ENCODE measurements at regions not wholly inside any gene's neighbourhood (a gene's known extent, or its start where the extent isn't known, plus 50 kb on each side); places are given as distances from the start of the nearest gene placed in this dataset.

DNA sequence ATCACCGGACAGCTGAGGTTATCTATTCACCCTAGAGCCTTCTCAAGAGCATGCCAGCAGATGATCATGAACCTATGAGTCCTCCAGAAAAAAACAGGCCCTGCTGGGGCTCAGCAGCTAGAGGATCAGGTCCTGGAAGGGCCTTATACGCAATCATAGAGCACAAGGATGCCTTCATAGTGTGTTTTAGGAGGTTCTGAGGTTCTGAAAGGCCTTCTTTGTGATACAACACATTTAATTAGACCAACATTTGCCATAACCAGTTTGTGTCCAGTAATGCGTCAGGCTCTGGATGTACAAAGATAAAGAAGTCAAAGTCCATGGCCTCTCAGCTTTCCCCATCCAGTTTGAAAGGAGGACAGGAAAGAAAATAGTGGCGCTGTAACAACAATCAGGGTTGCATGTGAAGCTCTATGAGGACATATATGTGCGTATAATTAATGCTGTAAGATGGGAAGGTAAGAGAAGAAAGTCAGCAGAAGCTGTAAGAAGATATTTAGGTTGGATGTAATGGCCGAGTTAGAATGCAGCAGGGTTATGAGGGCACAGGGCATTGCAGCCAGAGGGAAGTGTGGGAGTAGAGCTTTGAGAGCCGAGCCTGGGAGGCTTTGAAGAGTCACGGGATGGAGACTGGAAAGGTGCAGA lies 302.6 kb upstream of the TBL1XR1 start:
- ChIA-PET CTCF (no interaction called here), POLR2A (no interaction called here)

GRCh38 chr3:177510693-177511216 lies 313.5 kb upstream of the TBL1XR1 start:
- Histone ChIP-seq H3K4me3 (ENCODE audit: low read depth, low read length) (no peak overlapping the region), H3K36me3 (ENCODE audit: control insufficient read depth, insufficient read depth, low read length) (no peaks in the 10 kb centered on the region), H3K4me1 (peaks cover 6% of the 10 kb centered on the region; the same call in 1 of the 2 replicates), H3K27me3 (replicated peaks; ENCODE audit: control insufficient read depth, insufficient read depth, low read length) (no peaks in the 10 kb centered on the region), H3K9me3 (no peaks in the 10 kb centered on the region)
- H3K36me3 Mint-ChIP-seq (ENCODE audit: insufficient read depth, unreplicated experiment) = no peaks in the 10 kb centered on the region
- intact Hi-C loops (cut with micrococcal nuclease; ENCODE audit: unreplicated experiment) = no loop called here
- ChIA-PET POLR2A (no interaction called here), CTCF (no interaction called here)
- H3K4me1 Mint-ChIP-seq (ENCODE audit: low read depth, unreplicated experiment) = peaks cover 7% of the 10 kb centered on the region
- DNase-seq = no peak
- no peak for TF ChIP-seq CTCF (IDR thresholded peaks at IDR 0.05; ENCODE audit: insufficient read depth in 1 of 2, low read depth in 1 of 2, low read length in 1 of 2, severe bottlenecking in 1 of 2, unreplicated experiment in 1 of 2)
- BruUV-seq (replicated peaks) = no TSS peak
- H3K27ac Mint-ChIP-seq (ENCODE audit: unreplicated experiment) = no peak overlapping the region
- peaks cover 18% of the 10 kb centered on the region for H3K9me3 Mint-ChIP-seq (ENCODE audit: unreplicated experiment)
- no peak overlapping the region for H3K4me3 Mint-ChIP-seq (ENCODE audit: unreplicated experiment)
- H3K27me3 Mint-ChIP-seq (ENCODE audit: insufficient read depth, unreplicated experiment) = no peaks in the 10 kb centered on the region

More for the DNA sequence above, 302.6 kb upstream of the TBL1XR1 start:
- H3K36me3 Mint-ChIP-seq (ENCODE audit: insufficient read depth, unreplicated experiment) = no peaks in the 10 kb centered on the region
- H3K27me3 Mint-ChIP-seq (ENCODE audit: insufficient read depth, unreplicated experiment) = no peaks in the 10 kb centered on the region
- intact Hi-C loops (cut with micrococcal nuclease; ENCODE audit: unreplicated experiment) = no loop called here
- H3K4me3 ChIP-seq (ENCODE audit: low read depth, low read length) = no peak overlapping the region
- H3K4me3 Mint-ChIP-seq (ENCODE audit: unreplicated experiment) = no peak overlapping the region
- H3K9me3 ChIP-seq = no peaks in the 10 kb centered on the region
- DNase-seq = no peak
- no peaks in the 10 kb centered on the region for H3K27me3 ChIP-seq (replicated peaks; ENCODE audit: control insufficient read depth, insufficient read depth, low read length)
- H3K36me3 ChIP-seq (ENCODE audit: control insufficient read depth, insufficient read depth, low read length) = no peaks in the 10 kb centered on the region
- BruUV-seq (replicated peaks) = no TSS peak
- H3K27ac Mint-ChIP-seq (ENCODE audit: unreplicated experiment) = peak overlapping the region; percentile 28
- peaks cover 7% of the 10 kb centered on the region for H3K4me1 Mint-ChIP-seq (ENCODE audit: low read depth, unreplicated experiment)
- H3K4me1 ChIP-seq = peaks cover 8% of the 10 kb centered on the region
- peaks cover 9% of the 10 kb centered on the region for H3K9me3 Mint-ChIP-seq (ENCODE audit: unreplicated experiment)
- no peak for TF ChIP-seq CTCF (IDR thresholded peaks at IDR 0.05; ENCODE audit: insufficient read depth in 1 of 2, low read depth in 1 of 2, low read length in 1 of 2, severe bottlenecking in 1 of 2, unreplicated experiment in 1 of 2)

GRCh38 chr3:177512945-177513814 lies 315.9 kb upstream of the TBL1XR1 start:
- Mint-ChIP-seq H3K4me3 (ENCODE audit: unreplicated experiment) (no peak overlapping the region), H3K36me3 (ENCODE audit: insufficient read depth, unreplicated experiment) (no peaks in the 10 kb centered on the region), H3K4me1 (ENCODE audit: low read depth, unreplicated experiment) (peaks cover 7% of the 10 kb centered on the region), H3K9me3 (ENCODE audit: unreplicated experiment) (no peaks in the 10 kb centered on the region), H3K27ac (ENCODE audit: unreplicated experiment) (peak overlapping the region; percentile 9), H3K27me3 (ENCODE audit: insufficient read depth, unreplicated experiment) (no peaks in the 10 kb centered on the region)
- DNase-seq = no peak
- BruUV-seq (replicated peaks) = no TSS peak
- H3K36me3 ChIP-seq (ENCODE audit: control insufficient read depth, insufficient read depth, low read length) = no peaks in the 10 kb centered on the region
- ChIA-PET POLR2A (no interaction called here), CTCF (no interaction called here)
- no peaks in the 10 kb centered on the region for H3K27me3 ChIP-seq (replicated peaks; ENCODE audit: control insufficient read depth, insufficient read depth, low read length)
- H3K9me3 ChIP-seq = no peaks in the 10 kb centered on the region
- H3K4me3 ChIP-seq (ENCODE audit: low read depth, low read length) = no peak overlapping the region
- no peak for TF ChIP-seq CTCF (IDR thresholded peaks at IDR 0.05; ENCODE audit: insufficient read depth in 1 of 2, low read depth in 1 of 2, low read length in 1 of 2, severe bottlenecking in 1 of 2, unreplicated experiment in 1 of 2)
- H3K4me1 ChIP-seq = peaks cover 6% of the 10 kb centered on the region; the same call in 1 of the 2 replicates
- intact Hi-C loops (cut with micrococcal nuclease; ENCODE audit: unreplicated experiment) = no loop called here

Data from Caco-2 (cell line).